GM12872 (cell line): ENCODE measurements at regions not wholly inside any gene's neighbourhood (a gene's known extent, or its start where the extent isn't known, plus 50 kb on each side); places are given as distances from the start of the nearest gene placed in this dataset.

Experiments
- CTCF ChIP-seq: IDR thresholded peaks from 3 replicates; pipeline ENCODE4 v1.5.1; 2011; ENCODE audit warnings: low read depth, mild to moderate bottlenecking, low read length, moderate library complexity; ENCODE audit not compliant: insufficient read depth

GRCh38 chr5:96503501-96504236, 70.6 kb upstream of the PCSK1 start:
- no peak for TF ChIP-seq CTCF

GRCh38 chr5:96506376-96506775, 73.3 kb upstream of the PCSK1 start:
- no peak for TF ChIP-seq CTCF

- TF ChIP-seq CTCF: no peak
Measured at GRCh38 chr5:96506866-96507527, 73.9 kb upstream of the PCSK1 start.

- no peak for TF ChIP-seq CTCF
Measured at GRCh38 chr5:96509316-96509715, 76.3 kb upstream of the PCSK1 start.

DNA sequence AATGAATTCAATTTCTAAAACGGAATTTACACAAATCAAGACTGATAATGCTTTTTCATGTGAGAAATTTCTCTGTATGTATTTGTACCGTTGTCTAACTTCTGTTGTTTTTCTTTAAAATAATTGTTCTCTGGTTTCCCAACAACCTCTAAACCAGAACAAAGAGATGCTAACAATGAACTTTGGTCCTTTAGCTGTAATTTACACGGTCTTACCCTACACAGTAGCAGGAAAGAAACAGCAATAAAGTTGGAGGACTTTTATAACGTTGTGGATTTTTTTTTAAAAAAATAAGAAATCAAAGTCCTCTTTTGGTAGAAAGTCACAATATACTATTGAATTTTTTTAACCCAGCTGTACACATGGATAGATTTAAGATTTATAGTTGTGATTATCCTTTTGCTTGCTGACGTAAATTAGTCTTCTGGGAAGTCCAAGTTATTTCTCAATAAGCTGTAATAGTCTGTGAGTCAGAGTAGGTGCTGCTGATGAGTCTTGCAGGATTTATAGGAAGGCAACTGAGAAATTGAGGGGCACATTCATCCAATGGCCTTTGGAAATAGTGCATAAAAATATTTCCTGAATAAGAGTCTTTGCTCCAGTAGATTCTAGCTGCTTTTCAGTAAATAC, 76.8 kb upstream of the PCSK1 start:
- no peak for TF ChIP-seq CTCF

- TF ChIP-seq CTCF: no peak
Measured at GRCh38 chr5:96516631-96517071, 83.6 kb upstream of the PCSK1 start.

DNA sequence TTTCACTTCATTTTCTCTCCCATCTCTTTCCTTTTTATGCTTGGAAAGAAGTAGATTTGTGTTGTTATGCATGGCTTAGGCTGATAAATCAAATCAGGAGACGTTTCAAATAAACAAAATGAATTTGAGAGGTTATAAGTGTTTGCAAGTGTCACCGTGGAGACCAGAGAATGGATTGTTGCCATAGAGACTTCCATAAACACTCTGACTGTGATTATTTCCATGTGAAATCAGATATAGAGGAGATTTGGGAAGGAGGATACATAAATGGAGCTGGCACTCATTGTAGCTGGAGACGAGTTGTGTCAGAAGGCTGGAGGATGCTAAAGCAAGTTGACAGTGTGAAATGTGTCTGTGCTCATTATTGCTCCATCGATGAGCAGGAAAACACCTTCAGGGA, 84.2 kb upstream of the PCSK1 start:
- no peak for TF ChIP-seq CTCF
